Cardiac muscle cell (in vitro differentiated cells and primary cell): ENCODE measurements at regions not wholly inside any gene's neighbourhood (a gene's known extent, or its start where the extent isn't known, plus 50 kb on each side); places are given as distances from the start of the nearest gene placed in this dataset.

Source experiments
- DNase-seq, 2 donors: peaks; one replicate each; pipeline versions ENCODE4 v3.0.0 to v3.0.0-alpha.2; 2010 to 2017; ENCODE audit warnings: low read depth in 1 of 2, low spot score in 1 of 2
- H3K27ac ChIP-seq: fragments of 200-600 bp; sonication (generic); 2 replicates; pipeline ENCODE4 v1.5.1; 2016
- H3K27me3 ChIP-seq: fragments of 200-600 bp; sonication (generic); 2 replicates; pipeline ENCODE4 v1.6.0; 2016; ENCODE audit warnings: control low read depth
- H3K36me3 ChIP-seq: fragments of 200-600 bp; sonication (generic); 2 replicates; pipeline ENCODE4 v1.5.1; 2016; ENCODE audit warnings: control low read depth
- H3K4me1 ChIP-seq: fragments of 200-600 bp; sonication (generic); 2 replicates; pipeline ENCODE4 v1.8.1; 2017; ENCODE audit warnings: low read depth, mild to moderate bottlenecking, mixed run types
- H3K4me3 ChIP-seq: fragments of 200-600 bp; sonication (generic); 2 replicates; pipeline ENCODE4 v1.5.1; 2016; ENCODE audit warnings: mild to moderate bottlenecking
- H3K9me3 ChIP-seq: fragments of 200-600 bp; sonication (generic); 2 replicates; pipeline ENCODE4 v1.5.1; 2017; ENCODE audit warnings: low read depth, mild to moderate bottlenecking, control low read depth
- CTCF ChIP-seq: IDR thresholded peaks from 2 replicates; pipeline ENCODE4 v1.5.1; 2012; ENCODE audit warnings: low read depth, mild to moderate bottlenecking, low read length

GRCh38 chr11:27187848-27188621 lies 147.4 kb downstream of the BBOX1 start:
- Histone ChIP-seq H3K36me3 (no peaks in the 10 kb centered on the region), H3K4me3 (no peak overlapping the region), H3K9me3 (no peaks in the 10 kb centered on the region), H3K27me3 (no peaks in the 10 kb centered on the region), H3K27ac (peak overlapping the region; percentile 78), H3K4me1 (peaks cover 29% of the 10 kb centered on the region)
- TF ChIP-seq CTCF, result no peak
- DNase-seq, result peak in 1 of 2 donors; percentile 27

- no peak for TF ChIP-seq CTCF
- Histone ChIP-seq H3K9me3 (no peaks in the 10 kb centered on the region), H3K4me1 (peaks cover 27% of the 10 kb centered on the region), H3K27me3 (no peaks in the 10 kb centered on the region), H3K36me3 (no peaks in the 10 kb centered on the region), H3K27ac (peak overlapping the region; percentile 78), H3K4me3 (no peak overlapping the region)
- no peak for DNase-seq
Observed at GRCh38 chr11:27187075-27187847, 146.6 kb downstream of the BBOX1 start.

GRCh38 chr11:27186580-27186979 lies 146.0 kb downstream of the BBOX1 start:
- no peak for TF ChIP-seq CTCF
- no peaks in the 10 kb centered on the region for H3K9me3 ChIP-seq
- no peak for DNase-seq
- H3K4me1 ChIP-seq, result peaks cover 23% of the 10 kb centered on the region
- H3K27ac ChIP-seq, result peak overlapping the region; percentile 78
- H3K27me3 ChIP-seq, result no peaks in the 10 kb centered on the region
- H3K4me3 ChIP-seq, result no peak overlapping the region
- no peaks in the 10 kb centered on the region for H3K36me3 ChIP-seq

- peak in 1 of 2 donors; percentile 9 for DNase-seq
- Histone ChIP-seq H3K4me3 (no peak overlapping the region), H3K9me3 (no peaks in the 10 kb centered on the region), H3K36me3 (no peaks in the 10 kb centered on the region), H3K4me1 (peaks cover 23% of the 10 kb centered on the region), H3K27me3 (no peaks in the 10 kb centered on the region), H3K27ac (no peak overlapping the region)
- TF ChIP-seq CTCF, result no peak
Observed at GRCh38 chr11:27184458-27185312, 144.1 kb downstream of the BBOX1 start.

- DNase-seq, result peak; percentile 78 to 82
- no peak overlapping the region for H3K27ac ChIP-seq
- no peaks in the 10 kb centered on the region for H3K27me3 ChIP-seq
- no peaks in the 10 kb centered on the region for H3K9me3 ChIP-seq
- H3K36me3 ChIP-seq, result no peaks in the 10 kb centered on the region
- TF ChIP-seq CTCF, result peak; percentile 62
- H3K4me1 ChIP-seq, result peaks cover 22% of the 10 kb centered on the region
- no peak overlapping the region for H3K4me3 ChIP-seq
Observed at GRCh38 chr11:27183672-27184457, 143.2 kb downstream of the BBOX1 start.
